GM19043 (cell line): ENCODE measurements at regions not wholly inside any gene's neighbourhood (a gene's known extent, or its start where the extent isn't known, plus 50 kb on each side); places are given as distances from the start of the nearest gene placed in this dataset.
"Not testable (repeated sequence)": the region's sequence is repeated elsewhere in the genome, so short reads cannot be mapped to it uniquely, and the experiment has no call there.

ENCODE experiments used
- ATAC-seq: cut with Tn5 transposase; IDR thresholded peaks from one replicate; pipeline ENCODE4 v1.9.1; 2021; ENCODE audit warnings: low read depth; ENCODE audit not compliant: unreplicated experiment

- ATAC-seq: no peak
Measured at GRCh38 chr2:124967325-124967724, 942.2 kb downstream of the CNTNAP5 start.

- ATAC-seq: no peak
Measured at GRCh38 chr2:124970030-124970429, 944.9 kb downstream of the CNTNAP5 start.

GRCh38 chr2:124973396-124973795, 948.3 kb downstream of the CNTNAP5 start:
- no peak for ATAC-seq

- no peak for ATAC-seq
Measured at GRCh38 chr2:124975224-124975623, 950.1 kb downstream of the CNTNAP5 start.

GRCh38 chr2:124975648-124976047, 950.6 kb downstream of the CNTNAP5 start:
- no peak for ATAC-seq

GRCh38 chr2:124978597-124978996, 953.5 kb downstream of the CNTNAP5 start:
- ATAC-seq: no peak

GRCh38 chr2:124983595-124983994, 958.5 kb downstream of the CNTNAP5 start:
- ATAC-seq: no peak

GRCh38 chr2:124985270-124985669, 960.2 kb downstream of the CNTNAP5 start:
- ATAC-seq: no peak

GRCh38 chr2:124986136-124986535, 961.0 kb downstream of the CNTNAP5 start:
- no peak for ATAC-seq

- ATAC-seq: not testable (repeated sequence)
Measured at GRCh38 chr2:124986870-124987269, 961.8 kb downstream of the CNTNAP5 start.

- ATAC-seq: not testable (repeated sequence)
Measured at GRCh38 chr2:124987436-124987835, 962.3 kb downstream of the CNTNAP5 start.

- no peak for ATAC-seq
Measured at GRCh38 chr2:124988111-124988510, 963.0 kb downstream of the CNTNAP5 start.

GRCh38 chr2:124988794-124989193, 963.7 kb downstream of the CNTNAP5 start:
- ATAC-seq: no peak

- ATAC-seq: no peak
Measured at GRCh38 chr2:124993809-124994208, 968.7 kb downstream of the CNTNAP5 start.

GRCh38 chr2:124995185-124995912, 970.3 kb downstream of the CNTNAP5 start:
- no peak for ATAC-seq

- no peak for ATAC-seq
Measured at GRCh38 chr2:124996406-124996805, 971.3 kb downstream of the CNTNAP5 start.

GRCh38 chr2:124999906-125000305, 974.8 kb downstream of the CNTNAP5 start:
- ATAC-seq: no peak

- ATAC-seq: no peak
Measured at GRCh38 chr2:125004106-125004800, 979.2 kb downstream of the CNTNAP5 start.

- no peak for ATAC-seq
Measured at GRCh38 chr2:125006676-125007075, 981.6 kb downstream of the CNTNAP5 start.

GRCh38 chr2:125028721-125029120, 1003.6 kb downstream of the CNTNAP5 start:
- ATAC-seq: not testable (repeated sequence)

GRCh38 chr2:125033871-125034270, 1008.8 kb downstream of the CNTNAP5 start:
- no peak for ATAC-seq

GRCh38 chr2:125037135-125037653, 1012.1 kb downstream of the CNTNAP5 start:
- no peak for ATAC-seq
